ENCODE measurements at regions not wholly inside any gene's neighbourhood (a gene's known extent, or its start where the extent isn't known, plus 50 kb on each side); places are given as distances from the start of the nearest gene placed in this dataset.

- no peak for DNase-seq
- Histone ChIP-seq H3K9ac (ENCODE audit: insufficient read depth in 1 of 2, low read length in 2 of 2) (no peak overlapping the region), H3K4me1 (ENCODE audit: control insufficient read depth in 5 of 5, insufficient read depth in 5 of 5, low read length in 5 of 5) (no peaks in the 10 kb centered on the region), H3K9me3 (ENCODE audit: control insufficient read depth in 4 of 4, insufficient read depth in 3 of 4, low read length in 3 of 4) (peaks cover 0 to 2% (median 0%) of the 10 kb centered on the region in 4 donors), H3K36me3 (ENCODE audit: control insufficient read depth in 4 of 4, insufficient read depth in 4 of 4, low read length in 4 of 4) (no peaks in the 10 kb centered on the region), H3K4me3 (no peak overlapping the region), H3K27ac (ENCODE audit: low read depth in 1 of 2, low read length in 1 of 2) (no peak overlapping the region), H3K27me3 (ENCODE audit: control insufficient read depth in 3 of 3, insufficient read depth in 3 of 3, low read length in 2 of 3) (no peaks in the 10 kb centered on the region)
- ATAC-seq (ENCODE audit: insufficient read depth, low FRiP score): no peak
- WGBS, 2 donors: 93% methylated on average over 3 of the region's 3 CpGs
- TF ChIP-seq CTCF (IDR thresholded peaks at IDR 0.05; ENCODE audit: control extremely low read depth, extremely low read depth): no peak
These were observed 517.8 kb upstream of the SLITRK5 start for GRCh38 chr13:87153371-87153770.

- Histone ChIP-seq H3K4me1 (ENCODE audit: control insufficient read depth in 5 of 5, insufficient read depth in 5 of 5, low read length in 5 of 5) (no peaks in the 10 kb centered on the region), H3K27ac (ENCODE audit: low read depth in 1 of 2, low read length in 1 of 2) (no peak overlapping the region), H3K27me3 (ENCODE audit: control insufficient read depth in 3 of 3, insufficient read depth in 3 of 3, low read length in 2 of 3) (no peaks in the 10 kb centered on the region), H3K4me3 (no peak overlapping the region), H3K9me3 (ENCODE audit: control insufficient read depth in 4 of 4, insufficient read depth in 3 of 4, low read length in 3 of 4) (peaks cover 0 to 5% (median 2%) of the 10 kb centered on the region in 4 donors), H3K36me3 (ENCODE audit: control insufficient read depth in 4 of 4, insufficient read depth in 4 of 4, low read length in 4 of 4) (no peaks in the 10 kb centered on the region), H3K9ac (ENCODE audit: insufficient read depth in 1 of 2, low read length in 2 of 2) (no peak overlapping the region)
- no peak for ATAC-seq (ENCODE audit: insufficient read depth, low FRiP score)
- TF ChIP-seq CTCF (IDR thresholded peaks at IDR 0.05; ENCODE audit: control extremely low read depth, extremely low read depth): no peak
- no peak for DNase-seq
- 86 to 87% methylated on average over 3 of the region's 3 CpGs for WGBS, 2 donors
These were observed 504.8 kb upstream of the SLITRK5 start for GRCh38 chr13:87166348-87166747.

GRCh38 chr13:87168390-87168789 lies 502.8 kb upstream of the SLITRK5 start:
- H3K27me3 ChIP-seq (ENCODE audit: control insufficient read depth in 3 of 3, insufficient read depth in 3 of 3, low read length in 2 of 3): no peaks in the 10 kb centered on the region
- H3K9me3 ChIP-seq (ENCODE audit: control insufficient read depth in 4 of 4, insufficient read depth in 3 of 4, low read length in 3 of 4): peaks cover 0 to 5% (median 1%) of the 10 kb centered on the region in 4 donors
- WGBS, 2 donors: 93 to 95% methylated on average over 5 of the region's 5 CpGs
- DNase-seq (no peak), ATAC-seq (ENCODE audit: insufficient read depth, low FRiP score) (no peak)
- no peaks in the 10 kb centered on the region for H3K4me1 ChIP-seq (ENCODE audit: control insufficient read depth in 5 of 5, insufficient read depth in 5 of 5, low read length in 5 of 5)
- no peak overlapping the region for H3K4me3 ChIP-seq
- H3K9ac ChIP-seq (ENCODE audit: insufficient read depth in 1 of 2, low read length in 2 of 2): no peak overlapping the region
- H3K27ac ChIP-seq (ENCODE audit: low read depth in 1 of 2, low read length in 1 of 2): no peak overlapping the region
- no peak for TF ChIP-seq CTCF (IDR thresholded peaks at IDR 0.05; ENCODE audit: control extremely low read depth, extremely low read depth)
- H3K36me3 ChIP-seq (ENCODE audit: control insufficient read depth in 4 of 4, insufficient read depth in 4 of 4, low read length in 4 of 4): no peaks in the 10 kb centered on the region

- WGBS, 2 donors: 89 to 96% methylated on average over 2 of the region's 2 CpGs
- no peak overlapping the region for H3K27ac ChIP-seq (ENCODE audit: low read depth in 1 of 2, low read length in 1 of 2)
These were observed 501.8 kb upstream of the SLITRK5 start for GRCh38 chr13:87169337-87169736.

More at GRCh38 chr13:87169337-87169736, 501.8 kb upstream of the SLITRK5 start:
- Histone ChIP-seq H3K4me1 (ENCODE audit: control insufficient read depth in 5 of 5, insufficient read depth in 5 of 5, low read length in 5 of 5) (no peaks in the 10 kb centered on the region), H3K9me3 (ENCODE audit: control insufficient read depth in 4 of 4, insufficient read depth in 3 of 4, low read length in 3 of 4) (peaks cover 0 to 5% (median 0%) of the 10 kb centered on the region in 4 donors), H3K4me3 (no peak overlapping the region), H3K9ac (ENCODE audit: insufficient read depth in 1 of 2, low read length in 2 of 2) (no peak overlapping the region), H3K27me3 (ENCODE audit: control insufficient read depth in 3 of 3, insufficient read depth in 3 of 3, low read length in 2 of 3) (no peaks in the 10 kb centered on the region), H3K36me3 (ENCODE audit: control insufficient read depth in 4 of 4, insufficient read depth in 4 of 4, low read length in 4 of 4) (no peaks in the 10 kb centered on the region)
- ATAC-seq (ENCODE audit: insufficient read depth, low FRiP score) (no peak), DNase-seq (no peak)
- TF ChIP-seq CTCF (IDR thresholded peaks at IDR 0.05; ENCODE audit: control extremely low read depth, extremely low read depth): no peak
